Trophoblast cell (in vitro differentiated cells and primary cell): ENCODE measurements at regions not wholly inside any gene's neighbourhood (a gene's known extent, or its start where the extent isn't known, plus 50 kb on each side); places are given as distances from the start of the nearest gene placed in this dataset.
A peak's percentile ranks its signal among the peaks of the same experiment; 100 is the strongest.

Experiments
- DNase-seq, 2 donors: peaks; one replicate each; pipeline ENCODE4 v3.0.0-alpha.2; 2016
- H2AFZ ChIP-seq: 2 replicates; pipeline ENCODE4 v1.6.1; 2013; ENCODE audit warnings: low read length, moderate library complexity, mild to moderate bottlenecking; ENCODE audit not compliant: insufficient read depth, poor library complexity
- H2AK5ac ChIP-seq: 2 replicates; pipeline ENCODE4 v1.6.1; 2013; ENCODE audit warnings: mild to moderate bottlenecking, low read length
- H2BK120ac ChIP-seq: 2 replicates; pipeline ENCODE4 v1.6.1; 2013; ENCODE audit warnings: low read length, mild to moderate bottlenecking, moderate library complexity; ENCODE audit not compliant: insufficient read depth, poor library complexity
- H2BK12ac ChIP-seq: 2 replicates; pipeline ENCODE4 v1.6.1; 2013; ENCODE audit warnings: mild to moderate bottlenecking, low read length, moderate library complexity
- H2BK5ac ChIP-seq: 2 replicates; pipeline ENCODE4 v1.6.1; 2013; ENCODE audit warnings: low read length, low read depth, moderate library complexity, mild to moderate bottlenecking; ENCODE audit not compliant: poor library complexity
- H3K14ac ChIP-seq: 2 replicates; pipeline ENCODE4 v1.6.1; 2013; ENCODE audit warnings: mild to moderate bottlenecking, low read length
- H3K18ac ChIP-seq: 2 replicates; pipeline ENCODE4 v1.6.1; 2013; ENCODE audit warnings: mild to moderate bottlenecking, low read length
- H3K23ac ChIP-seq: 2 replicates; pipeline ENCODE4 v1.6.1; 2013; ENCODE audit warnings: low read length
- H3K27ac ChIP-seq: 2 replicates; pipeline ENCODE4 v1.5.1; 2013; ENCODE audit warnings: low read depth, mild to moderate bottlenecking, inconsistent platforms, low read length, moderate library complexity
- H3K27me3 ChIP-seq: 2 replicates; pipeline ENCODE4 v1.6.1; 2013; ENCODE audit warnings: inconsistent platforms, mild to moderate bottlenecking, low read length, moderate library complexity; ENCODE audit not compliant: insufficient read depth
- H3K36me3 ChIP-seq, 2 experiments: 1 replicate in 1 of 2; 2 replicates in 1 of 2; pipeline ENCODE4 v1.6.1; 2013; ENCODE audit warnings: low read length in 2 of 2, mild to moderate bottlenecking in 2 of 2, moderate library complexity in 1 of 2; ENCODE audit not compliant: insufficient read depth in 2 of 2, control insufficient read depth in 1 of 2
- H3K4ac ChIP-seq: 2 replicates; pipeline ENCODE4 v1.6.1; 2013; ENCODE audit warnings: low read depth, mild to moderate bottlenecking, low read length, moderate library complexity
- H3K4me1 ChIP-seq, 2 experiments: 1 replicate in 1 of 2; 2 replicates in 1 of 2; pipeline ENCODE4 v1.6.1; 2013; ENCODE audit warnings: low read length in 2 of 2, mild to moderate bottlenecking in 2 of 2, moderate library complexity in 1 of 2; ENCODE audit not compliant: insufficient read depth in 2 of 2, control insufficient read depth in 1 of 2
- H3K4me2 ChIP-seq: 2 replicates; pipeline ENCODE4 v1.6.1; 2013; ENCODE audit warnings: inconsistent platforms, mild to moderate bottlenecking, low read length, moderate library complexity
- H3K4me3 ChIP-seq: 2 replicates; pipeline ENCODE4 v1.5.1; 2013; ENCODE audit warnings: mild to moderate bottlenecking, low read depth, low read length, inconsistent platforms
- H3K79me1 ChIP-seq: one replicate; pipeline ENCODE4 v1.6.1; 2013; ENCODE audit warnings: low read length
- H3K79me2 ChIP-seq: 2 replicates; pipeline ENCODE4 v1.6.1; 2013; ENCODE audit warnings: low read length, mild to moderate bottlenecking; ENCODE audit not compliant: control insufficient read depth, insufficient read depth, poor library complexity
- H3K9ac ChIP-seq: 2 replicates; pipeline ENCODE4 v1.6.1; 2013; ENCODE audit warnings: mild to moderate bottlenecking, low read length
- H3K9me3 ChIP-seq: 2 replicates; pipeline ENCODE4 v1.6.1; 2013; ENCODE audit warnings: low read depth, mild to moderate bottlenecking, control low read depth, inconsistent platforms, low read length; ENCODE audit not compliant: insufficient read depth
- H4K12ac ChIP-seq: 2 replicates; pipeline ENCODE4 v1.6.1; 2013; ENCODE audit warnings: low read depth, mild to moderate bottlenecking, low read length, moderate library complexity
- H4K8ac ChIP-seq: 2 replicates; pipeline ENCODE4 v1.6.1; 2013; ENCODE audit warnings: low read depth, mild to moderate bottlenecking, low read length, moderate library complexity
- H4K91ac ChIP-seq: one replicate; pipeline ENCODE4 v1.6.1; 2013; ENCODE audit warnings: low read depth, mild to moderate bottlenecking, low read length, moderate library complexity
- WGBS: extraction: QIAGEN DNeasy Blood & Tissue Kit; methylation state at CpG from one replicate; pipeline ENCODE4 v1.1.7; 2013; ENCODE audit warnings: missing lambda C conversion rate; ENCODE audit not compliant: insufficient read length, insufficient coverage; ENCODE audit errors: extremely low coverage; 5-methylcytosine and 5-hydroxymethylcytosine counted together

DNA sequence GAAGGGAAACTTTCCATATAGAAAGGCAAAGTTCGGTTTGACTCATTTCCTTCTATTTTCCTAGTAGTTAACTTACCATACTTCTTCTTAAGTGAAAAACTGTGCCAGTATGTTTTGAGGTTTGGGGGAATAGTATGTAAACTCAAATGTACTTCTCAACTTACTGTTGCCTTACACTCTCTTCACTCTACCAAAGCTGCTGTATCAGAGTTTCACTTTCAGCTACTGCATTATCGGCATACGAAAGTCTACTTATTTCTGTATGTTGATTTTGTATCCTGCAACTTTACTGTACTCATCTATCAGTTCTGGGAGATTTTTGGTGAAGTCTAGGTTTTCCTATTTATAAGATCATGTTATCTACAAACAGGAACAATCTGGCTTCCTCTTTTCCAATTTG is 932.7 kb downstream of the FAT4 start:
- H2AFZ ChIP-seq = no peak overlapping the region
- H4K8ac ChIP-seq = no peak overlapping the region
- no CpG with 5 or more reads among the region's 3 CpGs for WGBS
- H3K4me2 ChIP-seq = no peak overlapping the region
- no peak overlapping the region for H2AK5ac ChIP-seq
- no peak overlapping the region for H4K12ac ChIP-seq
- H3K14ac ChIP-seq = no peak overlapping the region
- H3K79me2 ChIP-seq = no peaks in the 10 kb centered on the region
- no peak overlapping the region for H2BK5ac ChIP-seq
- H3K9me3 ChIP-seq = no peaks in the 10 kb centered on the region
- no peak overlapping the region for H3K9ac ChIP-seq
- H3K18ac ChIP-seq = no peak overlapping the region
- H3K36me3 ChIP-seq = no peaks in the 10 kb centered on the region
- no peak for DNase-seq
- H2BK12ac ChIP-seq = no peak overlapping the region
- H3K4me1 ChIP-seq = peaks cover 0 to 3% of the 10 kb centered on the region in 2 experiments
- no peaks in the 10 kb centered on the region for H3K79me1 ChIP-seq
- no peak overlapping the region for H4K91ac ChIP-seq
- no peak overlapping the region for H3K4ac ChIP-seq
- no peak overlapping the region for H3K27ac ChIP-seq
- no peak overlapping the region for H3K4me3 ChIP-seq
- no peaks in the 10 kb centered on the region for H3K27me3 ChIP-seq
- H3K23ac ChIP-seq = no peak overlapping the region
- no peak overlapping the region for H2BK120ac ChIP-seq

DNA sequence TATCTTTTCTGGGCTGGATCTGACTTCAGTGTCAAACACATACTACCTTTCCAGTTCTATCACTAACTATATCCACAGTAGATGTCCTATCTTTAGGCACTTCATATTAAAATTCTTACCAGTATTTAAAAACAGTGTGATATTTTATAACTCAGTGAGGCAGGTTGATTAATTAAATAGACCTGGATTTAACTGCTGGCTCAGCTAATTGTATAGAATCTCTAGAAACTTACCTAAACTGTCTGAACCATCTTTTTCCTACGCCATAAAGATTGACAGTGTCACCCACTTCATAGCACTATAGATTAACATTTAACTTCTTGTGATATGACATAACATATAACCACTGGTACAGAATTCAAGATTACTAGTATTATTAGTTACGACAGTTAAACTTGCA is 935.3 kb downstream of the FAT4 start:
- WGBS = no CpG with 5 or more reads among the region's 2 CpGs
- H4K12ac ChIP-seq = no peak overlapping the region
- H3K79me1 ChIP-seq = no peaks in the 10 kb centered on the region
- no peak overlapping the region for H2AFZ ChIP-seq
- H3K9me3 ChIP-seq = no peaks in the 10 kb centered on the region
- no peak overlapping the region for H3K4me2 ChIP-seq
- H3K27me3 ChIP-seq = no peaks in the 10 kb centered on the region
- no peak overlapping the region for H4K91ac ChIP-seq
- H3K18ac ChIP-seq = no peak overlapping the region
- H4K8ac ChIP-seq = no peak overlapping the region
- H2BK12ac ChIP-seq = no peak overlapping the region
- no peak overlapping the region for H2BK5ac ChIP-seq
- no peak overlapping the region for H3K14ac ChIP-seq
- H3K4me1 ChIP-seq = no peaks in the 10 kb centered on the region
- H3K4ac ChIP-seq = no peak overlapping the region
- H2AK5ac ChIP-seq = no peak overlapping the region
- no peaks in the 10 kb centered on the region for H3K79me2 ChIP-seq
- H3K4me3 ChIP-seq = no peak overlapping the region
- no peaks in the 10 kb centered on the region for H3K36me3 ChIP-seq
- no peak overlapping the region for H2BK120ac ChIP-seq
- H3K27ac ChIP-seq = no peak overlapping the region
- no peak overlapping the region for H3K9ac ChIP-seq
- H3K23ac ChIP-seq = no peak overlapping the region
- no peak for DNase-seq

- Histone ChIP-seq H3K79me1 (no peaks in the 10 kb centered on the region), H4K12ac (no peak overlapping the region), H2BK120ac (no peak overlapping the region), H3K9ac (no peak overlapping the region), H3K4me3 (no peak overlapping the region), H3K27ac (no peak overlapping the region), H2BK12ac (no peak overlapping the region), H3K18ac (no peak overlapping the region), H3K23ac (no peak overlapping the region), H3K4me1 (no peaks in the 10 kb centered on the region), H4K8ac (no peak overlapping the region), H3K14ac (no peak overlapping the region), H3K4me2 (no peak overlapping the region), H4K91ac (no peak overlapping the region), H3K4ac (no peak overlapping the region), H3K79me2 (no peaks in the 10 kb centered on the region), H3K27me3 (no peaks in the 10 kb centered on the region), H3K36me3 (no peaks in the 10 kb centered on the region), H2BK5ac (no peak overlapping the region), H2AK5ac (no peak overlapping the region), H2AFZ (no peak overlapping the region), H3K9me3 (peaks cover 3% of the 10 kb centered on the region)
- no peak for DNase-seq
Measured at GRCh38 chr4:126251169-126251568, 936.4 kb downstream of the FAT4 start.

GRCh38 chr4:126262665-126263064 is 947.9 kb downstream of the FAT4 start:
- Histone ChIP-seq H2AK5ac (no peak overlapping the region), H3K4me2 (no peak overlapping the region), H3K18ac (no peak overlapping the region), H4K8ac (no peak overlapping the region), H3K4ac (no peak overlapping the region), H3K79me1 (no peaks in the 10 kb centered on the region), H3K36me3 (no peaks in the 10 kb centered on the region), H3K79me2 (no peaks in the 10 kb centered on the region), H3K9ac (no peak overlapping the region), H2BK5ac (no peak overlapping the region), H3K4me1 (no peaks in the 10 kb centered on the region), H3K4me3 (no peak overlapping the region), H4K91ac (no peak overlapping the region), H3K14ac (no peak overlapping the region), H2BK120ac (no peak overlapping the region), H3K23ac (no peak overlapping the region), H3K9me3 (no peaks in the 10 kb centered on the region), H3K27me3 (no peaks in the 10 kb centered on the region), H4K12ac (no peak overlapping the region), H2BK12ac (no peak overlapping the region), H3K27ac (no peak overlapping the region), H2AFZ (no peak overlapping the region)
- no peak for DNase-seq
- WGBS = no CpG with 5 or more reads among the region's 2 CpGs

- Histone ChIP-seq H2AFZ (no peak overlapping the region), H2BK5ac (no peak overlapping the region), H3K18ac (no peak overlapping the region), H3K4me3 (no peak overlapping the region), H4K12ac (no peak overlapping the region), H3K27ac (no peak overlapping the region), H3K14ac (no peak overlapping the region), H2BK12ac (no peak overlapping the region), H3K4me1 (no peaks in the 10 kb centered on the region), H4K91ac (no peak overlapping the region), H3K36me3 (no peaks in the 10 kb centered on the region), H3K79me2 (no peaks in the 10 kb centered on the region), H3K23ac (no peak overlapping the region), H3K4me2 (no peak overlapping the region), H3K79me1 (no peaks in the 10 kb centered on the region), H3K27me3 (no peaks in the 10 kb centered on the region), H2BK120ac (no peak overlapping the region), H2AK5ac (no peak overlapping the region), H3K9ac (no peak overlapping the region), H4K8ac (no peak overlapping the region), H3K4ac (no peak overlapping the region), H3K9me3 (no peaks in the 10 kb centered on the region)
- DNase-seq = peak; percentile 3 to 54
Measured at GRCh38 chr4:126264839-126265238, 950.1 kb downstream of the FAT4 start.
